ENCODE measurements at regions not wholly inside any gene's neighbourhood (a gene's known extent, or its start where the extent isn't known, plus 50 kb on each side); places are given as distances from the start of the nearest gene placed in this dataset.

- Histone ChIP-seq H3K27ac (no peak overlapping the region), H3K27me3 (no peaks in the 10 kb centered on the region), H3K4me1 (no peaks in the 10 kb centered on the region), H3K4me3 (no peak overlapping the region), H3K36me3 (no peaks in the 10 kb centered on the region), H3K9me3 (no peaks in the 10 kb centered on the region)
- no peak for ATAC-seq
- no peak for DNase-seq
- in situ Hi-C loops (cut with MboI; ENCODE audit: low sequenced_read_pairs in 4 of 4) = loop anchor here (5.0 to 10.0 kb wide), 3 partner anchors 125 to 138 kb away; no protein-coding TSS in a partner anchor
- intact Hi-C loops (cut with DNase I; ENCODE audit: low total_unique reads) = loop anchor here (1.0 to 2.0 kb wide), 2 partner anchors 128 to 134 kb away; no protein-coding TSS in a partner anchor
- TF ChIP-seq POLR2A (IDR thresholded peaks at IDR 0.05) (no peak), CTCF (IDR thresholded peaks at IDR 0.05 in 4 of 5, conservative IDR thresholded peaks at IDR 0.05 in 1 of 5) (peak; percentile 45 to 69 (median 63))
Measured at GRCh38 chr9:87812375-87813118, 70.1 kb upstream of the SPATA31E1 start.

- H3K4me3 ChIP-seq = no peak overlapping the region
- H3K27ac ChIP-seq = no peak overlapping the region
- H3K9me3 ChIP-seq = no peaks in the 10 kb centered on the region
- TF ChIP-seq POLR2A (IDR thresholded peaks at IDR 0.05) (no peak), CTCF (IDR thresholded peaks at IDR 0.05 in 4 of 5, conservative IDR thresholded peaks at IDR 0.05 in 1 of 5) (no peak)
- no peaks in the 10 kb centered on the region for H3K27me3 ChIP-seq
- H3K4me1 ChIP-seq = no peaks in the 10 kb centered on the region
- ATAC-seq (no peak), DNase-seq (no peak)
- H3K36me3 ChIP-seq = no peaks in the 10 kb centered on the region
- in situ Hi-C loops (cut with MboI; ENCODE audit: low sequenced_read_pairs in 4 of 4) (loop anchor here (5.0 to 10.0 kb wide), 3 partner anchors 126 to 138 kb away; no protein-coding TSS in a partner anchor), intact Hi-C loops (cut with DNase I; ENCODE audit: low total_unique reads) (loop anchor here (2.0 kb wide), 1 partner anchor 134 kb away; no protein-coding TSS in a partner anchor)
Measured at GRCh38 chr9:87813119-87813463, 69.6 kb upstream of the SPATA31E1 start.

- Histone ChIP-seq H3K27me3 (no peaks in the 10 kb centered on the region), H3K27ac (no peak overlapping the region), H3K9me3 (no peaks in the 10 kb centered on the region), H3K4me1 (no peaks in the 10 kb centered on the region), H3K36me3 (no peaks in the 10 kb centered on the region), H3K4me3 (no peak overlapping the region)
- in situ Hi-C loops (cut with MboI; ENCODE audit: low sequenced_read_pairs in 4 of 4) = loop anchor here in 1 of 4 donors (10.0 kb wide), 1 partner anchor 141 kb away; no protein-coding TSS in a partner anchor
- no peak for DNase-seq
- TF ChIP-seq POLR2A (IDR thresholded peaks at IDR 0.05) = no peak
- no peak for TF ChIP-seq CTCF (IDR thresholded peaks at IDR 0.05 in 4 of 5, conservative IDR thresholded peaks at IDR 0.05 in 1 of 5)
- ATAC-seq = no peak
- intact Hi-C loops (cut with DNase I; ENCODE audit: low total_unique reads) = no loop called here
Measured at GRCh38 chr9:87816036-87816435, 66.6 kb upstream of the SPATA31E1 start.

- intact Hi-C loops (cut with DNase I; ENCODE audit: low total_unique reads) = no loop called here
- H3K4me3 ChIP-seq = no peak overlapping the region
- H3K27ac ChIP-seq = no peak overlapping the region
- no peaks in the 10 kb centered on the region for H3K9me3 ChIP-seq
- no peak for TF ChIP-seq POLR2A (IDR thresholded peaks at IDR 0.05)
- no peak for TF ChIP-seq CTCF (IDR thresholded peaks at IDR 0.05 in 4 of 5, conservative IDR thresholded peaks at IDR 0.05 in 1 of 5)
- DNase-seq (no peak), ATAC-seq (peak in 1 of 2 donors; percentile 62)
- H3K4me1 ChIP-seq = no peaks in the 10 kb centered on the region
- no peaks in the 10 kb centered on the region for H3K36me3 ChIP-seq
- in situ Hi-C loops (cut with MboI; ENCODE audit: low sequenced_read_pairs in 4 of 4) = loop anchor here in 1 of 4 donors (10.0 kb wide), 1 partner anchor 144 kb away; no protein-coding TSS in a partner anchor
- H3K27me3 ChIP-seq = no peaks in the 10 kb centered on the region
Measured at GRCh38 chr9:87818308-87818707, 64.4 kb upstream of the SPATA31E1 start.
